ENCODE measurements at regions not wholly inside any gene's neighbourhood (a gene's known extent, or its start where the extent isn't known, plus 50 kb on each side); places are given as distances from the start of the nearest gene placed in this dataset.
"Not testable (repeated sequence)": the region's sequence is repeated elsewhere in the genome, so short reads cannot be mapped to it uniquely, and the experiment has no call there.

- Histone ChIP-seq H3K27me3 (no peaks in the 10 kb centered on the region), H3K9me3 (no peaks in the 10 kb centered on the region), H3K27ac (replicated peaks in 1 of 4) (no peak overlapping the region), H3K4me3 (no peak overlapping the region), H3K36me3 (no peaks in the 10 kb centered on the region), H3K4me1 (no peaks in the 10 kb centered on the region)
- TF ChIP-seq EP300 (IDR thresholded peaks at IDR 0.05) = no peak
- TF ChIP-seq POLR2A (IDR thresholded peaks at IDR 0.05; ENCODE audit: low read depth) = no peak
- TF ChIP-seq POLR2AphosphoS5 (IDR thresholded peaks at IDR 0.05) = no peak
- TF ChIP-seq CTCF (IDR thresholded peaks at IDR 0.05) = no peak
- WGBS = 72% methylated on average over 4 of the region's 4 CpGs
- intact Hi-C loops (cut with DNase I) = no loop called here
- DNase-seq (ENCODE audit: extremely low spot score) = no peak
Measured at GRCh38 chr3:75938921-75939320, 153.6 kb upstream of the ZNF717 start.

DNA sequence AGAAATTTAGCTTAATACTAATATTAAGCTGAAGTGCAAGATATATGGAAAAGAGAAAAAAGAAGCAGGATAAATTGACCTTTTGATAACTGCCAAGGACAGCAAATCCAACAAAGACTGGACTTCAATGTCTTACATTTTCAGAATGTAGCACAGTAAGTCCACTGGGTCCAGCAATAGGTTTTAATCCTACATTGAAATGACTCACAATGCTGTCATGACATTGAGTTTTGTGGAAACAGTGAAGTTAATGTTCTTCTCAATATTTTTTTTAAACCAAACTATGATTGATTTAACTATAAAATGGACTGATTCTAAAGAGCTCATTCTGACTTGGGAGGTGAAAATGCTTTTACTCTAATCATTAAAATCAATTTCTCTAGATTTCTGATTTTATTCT is 166.6 kb upstream of the ZNF717 start:
- intact Hi-C loops (cut with DNase I) = no loop called here
- H3K4me1 ChIP-seq = no peaks in the 10 kb centered on the region
- H3K9me3 ChIP-seq = no peaks in the 10 kb centered on the region
- no peak for DNase-seq (ENCODE audit: extremely low spot score)
- H3K36me3 ChIP-seq = no peaks in the 10 kb centered on the region
- H3K4me3 ChIP-seq = no peak overlapping the region
- H3K27ac ChIP-seq (replicated peaks in 1 of 4) = no peak overlapping the region
- H3K27me3 ChIP-seq = no peaks in the 10 kb centered on the region
- TF ChIP-seq CTCF (IDR thresholded peaks at IDR 0.05) (no peak), EP300 (IDR thresholded peaks at IDR 0.05) (no peak), POLR2A (IDR thresholded peaks at IDR 0.05; ENCODE audit: low read depth) (no peak), POLR2AphosphoS5 (IDR thresholded peaks at IDR 0.05) (no peak)

DNA sequence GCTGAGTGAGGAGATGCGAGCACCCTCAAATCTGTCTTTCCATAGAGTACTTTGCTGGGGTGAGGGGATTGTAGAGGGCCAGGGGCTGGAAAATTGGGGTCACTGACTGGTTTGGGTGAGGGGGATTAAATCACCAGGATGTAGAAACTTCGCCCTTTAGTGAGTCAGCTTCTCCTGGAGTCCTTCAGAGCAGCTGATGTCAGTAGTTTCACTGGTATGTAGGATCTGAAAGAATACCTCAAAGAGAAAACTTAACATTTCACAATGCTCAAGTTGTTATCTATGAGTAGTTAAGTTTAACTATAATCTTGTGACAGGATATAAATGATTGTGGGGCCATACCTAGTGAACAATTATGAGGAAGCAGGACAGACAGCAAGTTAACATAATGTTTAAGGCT is 174.7 kb upstream of the ZNF717 start:
- 83% methylated on average over 2 of the region's 2 CpGs for WGBS

DNA sequence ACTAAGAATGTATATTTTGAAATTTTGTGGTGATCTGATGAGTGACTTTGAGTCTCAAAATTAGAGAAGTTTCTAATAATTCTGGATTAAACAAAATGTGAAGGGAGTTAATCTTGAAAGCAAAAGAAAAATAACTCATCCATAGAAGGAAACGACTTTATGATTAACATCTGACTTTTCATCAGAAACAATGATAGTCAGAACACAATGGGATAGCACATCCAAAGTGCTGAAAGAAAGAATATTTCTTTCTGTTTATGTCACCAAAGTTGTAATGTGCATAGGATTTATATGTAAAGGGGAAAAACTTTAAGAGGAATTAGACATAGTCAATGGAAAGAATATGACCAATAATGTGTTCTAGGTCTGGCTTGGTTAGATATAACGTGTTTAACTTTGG is 176.7 kb upstream of the ZNF717 start:
- WGBS = 78% methylated on average over 2 of the region's 2 CpGs
- H3K4me3 ChIP-seq; DNase-seq (ENCODE audit: extremely low spot score); H3K27ac ChIP-seq (replicated peaks in 1 of 4); H3K36me3 ChIP-seq; H3K4me1 ChIP-seq; H3K27me3 ChIP-seq; intact Hi-C loops (cut with DNase I); H3K9me3 ChIP-seq: not testable (repeated sequence)

More for the DNA sequence above, 174.7 kb upstream of the ZNF717 start:
- H3K27ac ChIP-seq (replicated peaks in 1 of 4); H3K27me3 ChIP-seq; H3K4me1 ChIP-seq; H3K4me3 ChIP-seq; intact Hi-C loops (cut with DNase I); H3K36me3 ChIP-seq; H3K9me3 ChIP-seq; DNase-seq (ENCODE audit: extremely low spot score): not testable (repeated sequence)

- Histone ChIP-seq H3K4me3 (no peak overlapping the region), H3K4me1 (no peaks in the 10 kb centered on the region), H3K36me3 (no peaks in the 10 kb centered on the region), H3K9me3 (peaks cover 0 to 3% (median 0%) of the 10 kb centered on the region in 4 donors), H3K27me3 (no peaks in the 10 kb centered on the region), H3K27ac (replicated peaks in 1 of 4) (no peak overlapping the region)
- DNase-seq (ENCODE audit: extremely low spot score) = no peak
- TF ChIP-seq CTCF (IDR thresholded peaks at IDR 0.05) (no peak), POLR2AphosphoS5 (IDR thresholded peaks at IDR 0.05) (no peak), EP300 (IDR thresholded peaks at IDR 0.05) (no peak), POLR2A (IDR thresholded peaks at IDR 0.05; ENCODE audit: low read depth) (no peak)
- intact Hi-C loops (cut with DNase I) = no loop called here
Measured at GRCh38 chr3:75967071-75967470, 181.7 kb upstream of the ZNF717 start.

GRCh38 chr3:75978686-75979085 is 193.3 kb upstream of the ZNF717 start:
- no peak for TF ChIP-seq POLR2A (IDR thresholded peaks at IDR 0.05; ENCODE audit: low read depth)
- no peak for TF ChIP-seq CTCF (IDR thresholded peaks at IDR 0.05)
- TF ChIP-seq EP300 (IDR thresholded peaks at IDR 0.05) = no peak
- TF ChIP-seq POLR2AphosphoS5 (IDR thresholded peaks at IDR 0.05) = no peak
- intact Hi-C loops (cut with DNase I) = no loop called here
- WGBS = 70% methylated on average over 4 of the region's 4 CpGs

More at GRCh38 chr3:75978686-75979085, 193.3 kb upstream of the ZNF717 start:
- H3K36me3 ChIP-seq = no peaks in the 10 kb centered on the region
- no peaks in the 10 kb centered on the region for H3K4me1 ChIP-seq
- H3K9me3 ChIP-seq = no peaks in the 10 kb centered on the region
- H3K27ac ChIP-seq (replicated peaks in 1 of 4) = no peak overlapping the region
- no peak overlapping the region for H3K4me3 ChIP-seq
- no peaks in the 10 kb centered on the region for H3K27me3 ChIP-seq
- DNase-seq (ENCODE audit: extremely low spot score) = no peak

Data from esophagus muscularis mucosa (tissue), 4 donors.